ENCODE measurements at regions not wholly inside any gene's neighbourhood (a gene's known extent, or its start where the extent isn't known, plus 50 kb on each side); places are given as distances from the start of the nearest gene placed in this dataset.

DNA sequence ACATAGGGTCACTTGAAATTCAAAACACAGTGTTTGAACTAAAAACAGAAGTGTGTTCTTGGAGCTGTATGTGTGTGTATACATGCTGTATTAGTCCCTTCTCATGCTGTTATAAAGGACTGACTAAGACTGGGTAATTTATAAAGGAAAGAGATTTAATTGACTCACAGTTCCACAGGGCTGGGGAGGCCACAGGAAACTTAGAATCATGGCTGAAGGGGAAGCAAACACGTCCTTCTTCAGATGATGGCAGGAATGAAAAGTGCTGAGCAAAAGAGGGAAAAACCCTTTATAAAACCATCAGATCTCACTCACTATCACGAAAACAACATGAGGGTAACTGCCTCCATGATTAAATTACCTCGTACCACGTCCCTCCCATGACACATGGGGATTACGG is 224.1 kb downstream of the BCAT1 start:
- intact Hi-C loops (cut with micrococcal nuclease) = no loop called here

DNA sequence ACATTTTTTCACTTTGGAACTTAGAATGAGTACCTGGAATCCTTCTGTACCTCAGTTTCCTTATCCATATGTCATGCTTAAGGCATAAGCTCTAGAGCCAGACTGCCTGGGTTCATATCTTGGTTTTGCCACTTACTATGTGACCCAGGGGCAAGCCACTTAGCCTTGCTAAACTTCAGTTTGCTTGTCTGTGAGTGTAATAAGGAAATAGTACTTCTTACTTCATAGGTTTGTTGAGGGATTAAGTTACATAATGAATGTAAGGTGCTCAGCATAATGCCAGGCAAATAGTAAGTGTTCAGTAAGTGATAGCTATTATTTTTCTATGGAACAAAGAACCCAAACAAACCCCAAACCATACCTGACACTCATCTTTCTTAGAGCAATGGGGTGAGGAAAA is 225.1 kb downstream of the BCAT1 start:
- intact Hi-C loops (cut with micrococcal nuclease) = no loop called here

- intact Hi-C loops (cut with micrococcal nuclease) = no loop called here
Observed at GRCh38 chr12:24721191-24721590, 227.7 kb downstream of the BCAT1 start.

DNA sequence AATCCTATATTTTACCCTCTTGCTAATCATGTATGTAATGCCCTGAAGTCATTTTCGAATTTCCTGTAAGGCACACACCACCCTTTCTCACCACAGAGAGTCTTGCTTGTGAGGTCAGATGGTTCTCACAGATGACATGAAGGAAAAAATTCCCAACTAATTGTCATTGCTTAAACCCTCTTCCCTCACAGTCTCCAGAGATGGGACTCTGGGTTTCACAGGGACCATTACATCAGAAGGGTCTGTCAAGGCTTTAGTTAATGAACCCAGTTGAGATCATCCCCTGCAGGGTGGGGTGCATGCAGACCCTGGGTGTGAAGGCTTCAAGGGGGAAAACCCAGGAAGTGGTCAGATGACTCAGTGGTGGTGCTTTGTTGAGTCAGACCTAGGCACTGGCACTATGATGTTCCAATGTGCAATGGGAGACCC is 229.6 kb downstream of the BCAT1 start:
- intact Hi-C loops (cut with micrococcal nuclease) = loop anchor here (1.0 to 5.0 kb wide), 2 partner anchors 38 to 120 kb away; no protein-coding TSS in a partner anchor

- intact Hi-C loops (cut with micrococcal nuclease) = loop anchor here (1.0 to 5.0 kb wide), 3 partner anchors 10 to 121 kb away; no protein-coding TSS in a partner anchor
Observed at GRCh38 chr12:24718617-24719016, 230.3 kb downstream of the BCAT1 start.

- intact Hi-C loops (cut with micrococcal nuclease) = no loop called here
Observed at GRCh38 chr12:24714237-24714636, 234.7 kb downstream of the BCAT1 start.

DNA sequence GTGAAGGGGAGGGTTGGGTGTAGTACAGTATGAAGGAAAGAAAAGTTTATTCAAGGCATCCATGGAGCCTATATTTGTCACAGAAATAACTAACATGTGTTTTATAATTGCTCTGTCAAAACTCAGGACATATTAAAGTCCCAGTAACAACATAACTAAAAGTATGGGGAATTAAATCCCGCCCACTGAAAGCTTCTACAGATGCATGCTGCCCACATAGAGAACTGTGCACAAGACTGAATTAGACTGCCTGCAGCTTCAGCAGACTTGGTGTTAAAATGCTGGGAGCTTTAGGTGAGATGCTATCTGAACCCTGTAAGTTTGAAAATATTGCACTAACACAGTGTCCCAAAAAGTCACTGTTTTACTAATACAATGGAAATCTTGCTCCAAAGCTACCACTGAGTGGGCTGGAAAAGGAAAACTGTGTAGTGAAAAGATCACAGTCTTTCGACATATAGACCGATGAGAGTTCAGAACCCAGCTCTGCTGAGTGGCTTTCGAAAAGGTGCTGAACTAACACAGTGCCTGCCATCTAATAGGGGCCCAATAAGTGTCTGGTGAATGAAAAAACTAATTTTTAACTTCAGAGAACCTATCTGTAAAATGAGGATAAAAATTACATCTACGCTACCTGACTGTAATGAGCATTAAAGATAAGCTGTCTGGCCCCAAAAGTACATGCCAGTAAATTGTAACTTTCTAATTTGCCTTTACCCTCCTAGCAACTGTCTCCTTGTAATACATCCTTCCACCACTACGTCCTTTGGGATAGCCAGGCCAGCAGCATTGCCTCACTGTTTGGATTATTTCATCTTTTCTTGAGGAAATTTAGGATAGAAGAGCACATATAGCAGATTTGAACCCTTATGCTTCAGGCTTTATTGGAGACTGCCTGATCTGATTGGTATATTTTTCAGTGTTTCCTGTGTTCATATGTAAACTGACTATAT is 237.6 kb downstream of the BCAT1 start:
- intact Hi-C loops (cut with micrococcal nuclease) = no loop called here

DNA sequence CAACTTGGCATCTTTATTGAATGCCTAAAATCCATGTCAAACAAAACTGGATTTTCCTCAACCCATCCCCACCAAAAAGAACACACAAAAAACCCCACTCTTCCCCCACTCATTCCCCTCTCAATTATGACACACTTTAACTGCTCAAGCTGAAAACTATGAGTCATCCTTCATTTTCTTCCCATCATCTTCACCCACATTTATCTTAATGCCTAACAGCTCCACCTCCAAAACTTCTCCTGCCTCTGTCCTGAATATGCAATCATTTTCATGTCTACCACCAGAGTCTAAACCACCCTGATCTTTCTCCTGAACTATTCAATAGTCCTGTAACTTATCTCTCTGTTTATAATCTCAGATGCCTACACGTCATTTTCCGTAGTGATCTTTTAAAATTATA is 239.7 kb downstream of the BCAT1 start:
- intact Hi-C loops (cut with micrococcal nuclease) = no loop called here

DNA sequence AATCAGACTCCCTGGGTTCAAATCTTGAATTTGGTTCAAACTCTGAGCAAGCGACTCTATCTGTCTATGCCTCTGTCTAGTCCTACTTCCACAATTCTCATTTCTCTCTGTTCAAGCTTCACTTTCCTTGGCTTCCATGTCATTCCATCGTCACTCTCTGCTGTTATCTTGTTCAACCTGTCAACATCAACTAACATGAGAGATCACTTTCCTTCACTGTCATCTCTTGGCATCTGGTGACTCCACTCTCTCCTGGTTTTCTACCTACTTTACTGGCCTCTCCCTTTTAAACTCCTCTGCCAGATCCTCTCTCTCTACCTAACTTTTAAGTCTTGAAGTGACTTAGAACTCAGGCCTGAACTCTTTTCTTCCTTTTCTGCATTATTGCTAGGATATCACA is 240.2 kb downstream of the BCAT1 start:
- intact Hi-C loops (cut with micrococcal nuclease) = no loop called here

DNA sequence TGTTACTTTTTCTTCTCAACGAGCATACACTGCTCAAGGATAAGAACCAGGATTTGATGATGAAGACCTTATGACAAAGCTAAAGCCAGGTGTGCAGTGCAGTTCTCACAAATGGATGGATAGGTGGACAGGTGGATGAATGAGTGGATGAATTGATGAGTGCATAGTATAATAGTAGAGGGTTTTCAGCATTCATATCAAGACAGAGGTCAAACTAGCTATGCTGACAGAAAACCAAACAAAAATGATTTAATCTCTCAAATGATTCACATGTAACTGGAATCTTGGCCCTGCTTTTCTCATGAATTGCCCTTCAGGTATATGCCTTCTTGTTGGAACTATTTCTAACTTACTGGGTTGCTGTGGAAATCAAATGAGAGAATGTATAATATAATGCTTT is 240.9 kb downstream of the BCAT1 start:
- intact Hi-C loops (cut with micrococcal nuclease) = no loop called here

- intact Hi-C loops (cut with micrococcal nuclease) = no loop called here
Observed at GRCh38 chr12:24707334-24707733, 241.6 kb downstream of the BCAT1 start.

GRCh38 chr12:24705741-24706358 is 243.1 kb downstream of the BCAT1 start:
- intact Hi-C loops (cut with micrococcal nuclease) = no loop called here

DNA sequence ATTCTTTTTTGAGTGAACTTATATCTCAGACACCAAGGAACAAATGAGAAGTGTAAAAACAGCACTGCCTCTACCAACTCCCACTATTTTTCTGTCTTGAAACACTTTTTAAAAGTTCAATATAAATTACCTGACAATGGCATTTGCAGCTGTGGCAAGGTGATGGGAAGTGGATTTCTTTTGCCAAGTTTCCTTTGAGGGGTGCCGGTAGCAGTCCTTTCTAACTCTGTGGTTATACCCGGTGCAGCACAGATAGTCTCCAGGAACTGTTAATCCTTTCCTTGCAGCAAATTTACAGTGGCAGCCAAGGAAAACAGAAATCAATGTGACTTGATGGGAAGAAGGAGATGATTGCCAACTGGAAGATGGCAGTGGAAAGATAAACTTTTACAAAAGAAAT is 243.7 kb downstream of the BCAT1 start:
- intact Hi-C loops (cut with micrococcal nuclease) = no loop called here

DNA sequence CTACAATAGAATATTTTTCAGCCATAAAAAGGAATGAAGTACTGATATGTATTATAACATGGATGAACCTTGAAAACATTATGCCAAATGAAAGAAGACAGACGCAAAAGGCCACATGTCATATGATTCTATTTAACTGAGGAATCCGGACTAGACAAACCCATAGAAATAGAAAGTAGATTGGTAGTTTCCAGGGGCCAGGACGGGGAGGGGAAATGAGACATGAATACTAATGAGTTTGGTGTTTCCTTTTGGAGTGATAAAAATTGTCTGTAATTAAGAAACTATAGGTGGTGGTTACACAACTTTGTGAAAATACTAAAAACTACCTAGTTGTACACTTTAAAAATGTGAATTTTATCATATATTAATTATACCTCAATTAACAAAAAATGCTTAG is 247.6 kb downstream of the BCAT1 start:
- intact Hi-C loops (cut with micrococcal nuclease) = no loop called here

- intact Hi-C loops (cut with micrococcal nuclease) = no loop called here
Observed at GRCh38 chr12:24698972-24699371, 249.9 kb downstream of the BCAT1 start.

- intact Hi-C loops (cut with micrococcal nuclease) = no loop called here
Observed at GRCh38 chr12:24697769-24698168, 251.1 kb downstream of the BCAT1 start.

- intact Hi-C loops (cut with micrococcal nuclease) = no loop called here
Observed at GRCh38 chr12:24697295-24697694, 251.6 kb downstream of the BCAT1 start.

- intact Hi-C loops (cut with micrococcal nuclease) = no loop called here
Observed at GRCh38 chr12:24696800-24697199, 252.1 kb downstream of the BCAT1 start.

DNA sequence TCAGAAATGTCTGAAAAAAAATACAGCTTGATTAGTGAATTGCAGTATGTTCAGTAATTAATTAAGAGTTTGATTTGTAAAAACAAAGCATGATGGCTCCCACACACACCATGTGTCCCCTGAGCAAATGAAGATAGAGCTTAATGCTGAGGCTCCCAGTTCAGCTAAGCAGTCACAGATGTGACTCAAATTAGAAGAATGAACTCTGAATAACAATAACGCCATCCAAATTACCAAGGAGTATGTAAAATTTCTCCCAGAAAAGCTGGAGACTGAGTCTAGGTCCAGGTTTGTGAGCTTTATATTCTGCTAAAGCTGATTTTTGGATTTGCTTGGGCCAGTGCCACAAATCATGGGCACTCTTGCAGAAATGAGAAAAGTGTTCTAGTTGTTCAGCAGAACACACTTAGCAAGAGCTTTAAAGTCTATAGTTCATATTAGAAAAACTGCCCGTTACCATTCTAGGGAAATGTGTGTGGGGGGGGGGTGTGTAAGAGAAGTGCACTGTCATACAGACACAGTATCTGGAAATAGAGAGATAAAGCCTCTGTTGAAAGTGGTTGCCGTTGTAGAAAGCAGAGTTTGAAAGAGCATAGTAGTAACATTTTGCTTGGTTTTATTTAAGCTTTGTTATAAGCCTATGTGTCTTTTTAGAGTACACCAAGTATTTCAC is 253.1 kb downstream of the BCAT1 start:
- intact Hi-C loops (cut with micrococcal nuclease) = no loop called here

DNA sequence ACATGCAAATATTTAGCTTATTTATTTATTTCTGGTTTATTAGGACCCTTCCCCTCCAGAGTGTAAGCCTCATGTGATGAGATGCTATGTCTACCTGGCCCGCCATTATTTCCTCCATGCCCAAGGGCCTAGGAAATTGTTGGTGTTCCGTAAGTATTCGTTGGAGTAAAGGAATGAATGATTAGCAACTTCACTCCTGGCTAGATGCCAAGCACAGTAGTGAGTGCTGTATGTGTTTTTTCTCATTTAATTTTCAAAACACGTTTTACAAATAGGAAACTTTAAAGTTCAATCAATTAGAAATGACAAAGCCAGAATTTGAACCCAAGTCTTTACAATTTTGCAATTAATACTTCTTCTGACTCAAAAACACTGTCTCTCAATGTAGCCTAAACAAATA is 253.8 kb downstream of the BCAT1 start:
- intact Hi-C loops (cut with micrococcal nuclease) = no loop called here

- intact Hi-C loops (cut with micrococcal nuclease) = no loop called here
Observed at GRCh38 chr12:24688601-24689000, 260.3 kb downstream of the BCAT1 start.

GRCh38 chr12:24681570-24681969 is 267.3 kb downstream of the BCAT1 start:
- intact Hi-C loops (cut with micrococcal nuclease) = no loop called here
